GM21825 (cell line): ENCODE measurements at regions not wholly inside any gene's neighbourhood (a gene's known extent, or its start where the extent isn't known, plus 50 kb on each side); places are given as distances from the start of the nearest gene placed in this dataset.

Experiments used
- ATAC-seq: cut with Tn5 transposase; IDR thresholded peaks from one replicate; pipeline ENCODE4 v1.9.1; 2021; ENCODE audit warnings: mild to moderate bottlenecking, moderate library complexity; ENCODE audit not compliant: unreplicated experiment

DNA sequence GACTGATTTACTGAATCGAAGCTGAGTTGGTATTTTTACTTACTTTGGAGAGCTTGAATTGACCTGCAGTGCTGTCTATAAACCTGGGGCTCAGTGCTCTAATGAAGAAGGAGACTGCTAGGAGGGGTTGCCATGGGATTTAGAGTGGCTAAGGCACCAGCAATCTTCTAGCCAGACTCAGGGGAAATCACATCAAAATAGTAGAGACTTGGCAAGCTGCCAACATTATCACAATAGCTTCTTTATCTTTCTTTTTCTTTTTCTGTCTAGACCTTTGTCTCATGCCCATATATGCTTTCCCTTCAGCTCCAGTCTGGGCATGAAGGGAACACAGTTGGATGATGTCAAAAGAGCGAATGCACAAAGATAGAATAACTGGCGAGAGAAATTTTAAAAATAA lies 301.1 kb upstream of the DPYD start:
- ATAC-seq, result no peak

DNA sequence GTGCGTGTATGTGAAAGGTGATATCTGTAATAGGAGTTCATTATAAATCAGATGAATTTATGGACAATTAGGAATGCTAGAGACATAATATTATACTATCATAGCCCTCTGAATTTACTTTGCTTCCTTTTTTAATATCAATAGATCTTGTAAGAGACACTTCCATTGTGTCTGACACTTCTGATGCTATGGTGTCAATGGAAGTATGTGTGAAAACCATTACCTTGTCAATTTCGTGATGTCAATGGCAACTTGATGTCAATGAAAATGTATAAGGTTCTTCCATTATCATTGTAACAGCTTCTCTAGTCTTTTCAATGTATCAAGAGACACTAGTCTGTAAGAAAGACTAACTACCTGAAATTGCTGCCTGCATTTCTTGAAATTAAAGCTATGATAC lies 296.8 kb upstream of the DPYD start:
- no peak for ATAC-seq

DNA sequence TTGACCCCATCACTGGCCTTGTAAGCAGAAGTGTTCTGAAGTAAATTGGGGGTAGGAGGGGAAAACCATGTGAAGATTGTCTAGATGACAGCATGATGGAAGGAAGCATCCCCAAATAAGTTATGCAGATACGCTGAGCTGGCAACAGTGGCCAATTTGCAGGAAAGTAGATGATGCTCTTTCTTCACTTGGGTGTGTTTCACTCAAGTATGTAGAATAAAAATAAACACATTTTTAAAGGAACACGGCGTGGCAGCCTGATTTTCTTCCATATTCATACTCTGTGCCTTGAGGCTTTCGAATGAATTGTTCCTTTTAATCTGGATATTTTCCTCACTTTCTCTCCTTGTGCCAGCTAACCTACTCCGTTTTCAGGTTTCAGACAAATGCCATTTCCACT lies 295.5 kb upstream of the DPYD start:
- no peak for ATAC-seq

DNA sequence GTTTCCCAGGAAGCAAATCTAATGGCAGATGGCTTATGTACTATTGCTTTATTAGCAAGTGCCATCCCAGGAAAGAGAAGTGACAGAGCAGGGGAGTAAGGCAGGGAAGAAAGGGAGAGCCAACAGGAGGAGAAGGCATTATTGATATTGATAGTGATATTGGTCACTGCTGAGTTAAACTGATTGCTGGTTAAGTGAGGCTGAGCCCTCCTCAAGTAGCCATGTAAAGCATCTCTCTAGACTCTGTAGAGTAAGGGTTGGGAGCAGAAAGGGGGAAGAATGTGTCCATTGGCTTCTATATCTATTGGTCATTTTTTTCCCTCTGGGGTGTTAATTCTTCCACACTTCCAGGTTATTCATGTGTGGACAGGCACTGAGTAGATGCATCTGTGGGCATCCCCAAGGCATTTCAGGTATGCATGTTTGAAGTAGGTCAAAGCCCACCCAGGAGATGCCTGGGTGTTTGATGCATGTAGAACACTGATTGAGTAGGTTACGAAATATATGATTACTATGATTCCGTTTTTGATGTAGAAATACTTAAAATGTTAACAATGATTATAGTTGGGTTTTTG lies 290.5 kb upstream of the DPYD start:
- ATAC-seq, result no peak

DNA sequence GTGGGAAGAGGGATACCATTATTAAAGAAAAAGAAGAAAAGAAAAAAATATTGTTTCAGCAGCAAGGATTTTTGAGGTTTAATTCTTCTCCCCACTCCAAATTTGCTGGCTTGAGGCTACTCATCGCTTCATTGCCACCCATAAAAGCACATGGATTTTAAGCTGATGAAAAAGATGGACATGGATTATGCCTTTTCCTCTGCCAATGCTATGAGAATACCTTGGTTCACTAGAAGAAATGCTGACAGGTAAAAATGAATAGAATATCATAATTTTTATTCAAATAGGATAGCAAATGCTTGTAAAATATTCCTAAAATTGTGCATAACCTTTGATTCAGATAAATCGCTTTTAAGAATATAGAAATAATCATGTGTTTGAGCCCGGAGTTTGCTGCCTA lies 289.7 kb upstream of the DPYD start:
- ATAC-seq, result no peak

DNA sequence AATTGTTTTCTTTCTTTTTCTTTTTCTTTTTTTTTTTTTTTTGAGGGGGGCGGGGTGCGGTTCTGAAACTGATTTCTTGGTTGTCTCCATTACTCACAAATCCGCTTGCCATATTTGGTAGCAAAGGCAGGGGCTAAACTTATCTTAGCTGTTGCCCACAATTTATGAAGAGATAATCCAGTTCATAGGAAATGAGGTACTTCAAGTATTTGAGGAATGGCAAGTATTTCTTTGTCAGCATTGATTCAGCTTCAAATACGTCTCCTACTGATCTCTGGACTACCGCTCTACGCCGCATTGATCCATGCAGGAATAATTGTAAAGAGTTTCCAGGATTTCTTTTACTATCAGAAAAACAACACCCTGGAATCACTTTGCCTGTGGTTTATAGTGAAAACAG lies 289.2 kb upstream of the DPYD start:
- no peak for ATAC-seq

DNA sequence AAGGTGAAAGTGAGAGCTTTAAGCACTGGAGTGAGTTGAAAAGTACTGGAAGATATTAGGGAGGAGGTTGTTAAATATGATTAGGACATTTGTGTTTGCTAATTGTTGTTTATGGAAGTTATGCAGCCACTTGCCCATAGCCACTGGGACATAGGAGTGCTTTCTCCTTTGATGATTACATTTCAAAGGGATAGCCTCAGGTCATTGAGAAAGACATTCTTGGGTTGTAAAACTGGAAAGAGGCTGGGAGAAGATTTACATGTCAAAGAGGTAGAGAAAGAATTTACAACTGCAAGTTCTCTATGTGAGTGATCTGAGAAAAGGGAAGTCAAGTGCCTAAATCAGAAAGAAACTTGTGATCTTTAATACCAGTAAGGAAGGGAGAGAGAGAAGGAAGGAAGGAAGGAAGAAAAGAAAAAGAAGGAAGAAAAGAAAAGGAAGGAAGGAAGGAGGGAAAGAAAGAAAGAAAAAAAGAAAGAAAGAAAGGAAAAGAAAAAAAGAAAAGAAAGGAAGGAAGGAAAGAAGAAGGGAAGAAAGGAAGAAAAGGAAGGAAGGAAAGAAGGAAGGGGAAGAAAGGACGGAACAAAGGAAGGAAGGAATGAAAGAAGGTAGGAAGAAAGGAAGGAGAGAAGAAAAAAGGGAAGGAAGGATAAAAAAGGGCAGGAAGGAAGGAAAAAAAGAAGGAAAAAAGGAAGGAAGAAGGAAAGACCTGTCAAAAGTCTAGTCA lies 284.6 kb upstream of the DPYD start:
- no peak for ATAC-seq

DNA sequence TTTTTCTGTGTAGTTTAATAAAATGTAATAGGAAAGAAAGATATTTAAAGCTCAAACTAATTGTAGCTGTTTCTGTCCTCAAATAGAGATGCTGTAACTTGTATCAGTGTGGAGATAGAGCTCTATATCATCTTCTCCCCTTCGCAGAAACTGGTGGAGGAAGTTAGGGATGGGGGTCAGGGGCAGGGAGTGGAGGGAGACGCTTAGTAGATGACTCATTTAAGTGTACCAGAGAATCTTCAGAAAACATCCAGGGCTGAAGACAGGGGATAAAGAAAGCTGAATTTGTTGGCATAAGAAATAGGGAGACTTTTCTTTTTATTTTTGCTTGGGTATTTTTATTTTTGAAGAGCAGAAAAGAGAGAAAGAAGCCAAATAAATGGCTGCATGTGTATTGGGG lies 282.6 kb upstream of the DPYD start:
- no peak for ATAC-seq

DNA sequence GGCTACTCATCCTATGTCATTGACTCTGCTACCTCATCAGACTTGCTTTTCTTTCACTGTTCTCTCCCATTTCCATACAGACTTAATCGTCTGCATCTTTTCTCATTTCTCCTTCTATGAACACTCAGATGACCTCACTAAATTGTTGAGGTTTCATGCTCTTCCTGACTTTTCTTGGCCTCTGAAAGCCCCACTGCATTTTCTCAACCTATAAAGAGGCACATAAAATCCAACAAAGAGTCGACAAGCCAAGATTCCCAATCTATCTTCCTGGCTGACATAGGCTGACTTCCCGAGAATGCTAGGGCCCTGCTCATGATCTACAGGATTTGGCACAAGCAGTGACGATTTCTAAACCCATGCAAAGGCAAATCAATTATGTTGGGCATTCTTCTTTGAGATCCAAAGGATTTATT lies 280.8 kb upstream of the DPYD start:
- no peak for ATAC-seq

DNA sequence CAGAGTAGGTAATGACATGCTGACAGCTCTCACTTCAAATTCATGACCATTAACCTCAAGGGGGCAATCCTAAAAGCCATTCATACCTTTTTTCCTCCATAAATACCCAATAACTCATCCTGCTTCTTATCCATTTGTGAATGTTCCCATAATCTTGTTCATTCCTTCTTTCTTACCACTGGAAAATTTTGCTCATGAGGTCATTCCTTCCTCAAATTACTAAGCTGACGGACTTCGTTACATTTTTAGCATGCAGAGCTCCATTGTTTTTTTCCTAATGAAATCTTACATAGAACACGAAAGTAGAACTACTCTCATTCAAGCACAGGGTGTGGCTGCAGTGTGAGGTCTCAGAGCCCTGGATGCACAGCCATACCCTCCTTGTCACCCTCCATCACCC lies 276.5 kb upstream of the DPYD start:
- ATAC-seq, result no peak

DNA sequence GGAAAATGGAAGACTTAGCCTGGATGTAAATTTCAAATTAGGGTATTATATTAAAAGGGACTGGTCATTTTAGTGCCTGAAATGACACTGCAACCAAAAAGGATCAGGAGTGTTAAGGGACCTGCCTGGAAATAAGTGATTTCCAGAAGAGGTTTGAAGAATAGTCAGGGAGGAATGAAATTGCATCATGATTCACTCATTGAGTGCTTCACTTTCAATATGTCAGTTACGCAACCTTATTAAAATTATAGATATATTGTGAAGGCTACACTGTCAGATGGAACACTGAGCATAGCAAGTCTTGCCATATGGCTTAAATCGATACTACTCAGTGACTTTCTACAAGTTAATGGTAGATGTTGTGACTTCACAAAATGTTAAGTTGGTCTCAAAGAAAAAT lies 275.2 kb upstream of the DPYD start:
- ATAC-seq, result no peak

DNA sequence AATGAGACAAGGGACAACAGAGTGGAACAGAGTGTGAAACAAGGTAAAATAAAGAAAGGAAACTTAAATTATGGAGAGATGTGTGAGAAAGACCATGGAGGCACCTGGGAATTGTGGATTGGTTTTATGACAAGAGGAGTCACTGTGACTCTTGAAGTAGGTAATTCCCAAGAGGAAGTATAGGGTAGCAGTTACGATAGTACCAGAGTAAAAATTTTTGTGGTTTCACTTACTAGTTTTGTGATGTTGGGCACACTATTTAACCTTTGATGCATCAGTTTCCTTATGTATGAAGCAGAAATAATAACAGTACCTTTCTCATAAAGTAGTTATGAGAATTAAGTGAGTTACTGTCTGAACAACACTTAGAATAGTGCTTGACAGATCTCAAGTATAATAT lies 267.9 kb upstream of the DPYD start:
- ATAC-seq, result no peak

DNA sequence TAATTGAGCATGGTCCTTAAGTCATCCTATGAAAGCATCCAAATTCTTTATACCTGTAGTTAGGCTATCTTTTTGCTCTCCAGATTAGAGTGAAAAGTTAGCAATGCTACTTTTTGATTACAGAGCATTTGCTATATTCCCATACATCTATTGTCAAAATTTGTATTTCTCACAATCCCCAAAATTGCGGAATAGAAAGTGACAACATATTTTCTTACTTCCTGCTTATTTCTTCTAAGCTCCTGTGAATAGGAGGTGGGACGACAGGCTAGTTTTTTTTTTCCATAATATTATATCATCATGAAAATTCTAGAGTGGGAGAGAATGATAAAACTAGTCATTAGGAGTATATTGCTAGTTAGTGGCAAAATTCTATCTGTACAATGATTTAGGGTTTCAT lies 264.0 kb upstream of the DPYD start:
- no peak for ATAC-seq

DNA sequence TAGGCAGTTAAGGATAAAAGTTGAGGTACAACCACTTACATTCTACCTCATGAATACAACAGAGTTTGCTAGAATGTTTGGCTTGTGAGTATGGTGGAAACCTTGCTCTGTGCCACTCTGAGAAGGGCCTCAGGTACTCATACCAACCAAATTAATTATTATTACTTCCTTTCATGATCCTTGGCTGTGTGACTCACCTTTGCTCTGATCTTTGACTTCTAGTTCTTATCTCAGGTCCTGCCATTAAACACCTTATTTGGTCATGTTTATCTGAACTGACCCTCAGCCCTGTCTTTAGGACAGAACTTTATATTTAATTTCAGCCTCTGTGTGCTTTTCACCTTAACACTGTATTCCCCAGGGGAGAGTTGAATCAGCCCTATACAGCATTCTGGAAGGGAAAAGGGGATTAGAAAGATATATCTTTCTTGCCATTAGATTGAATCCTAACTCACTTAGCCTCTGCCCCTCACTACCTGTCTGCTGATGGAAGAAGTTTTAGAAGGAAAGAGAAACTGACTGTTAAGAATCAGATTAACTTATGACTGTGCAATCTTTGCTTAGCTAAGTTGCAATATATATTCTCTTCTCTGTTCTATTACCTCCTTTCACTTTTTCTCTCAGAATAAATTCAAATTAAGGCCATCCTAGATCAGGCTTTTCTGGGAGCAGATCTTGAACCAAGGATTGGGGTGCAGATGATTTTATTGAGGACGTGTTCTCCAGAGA lies 260.4 kb upstream of the DPYD start:
- ATAC-seq, result no peak

DNA sequence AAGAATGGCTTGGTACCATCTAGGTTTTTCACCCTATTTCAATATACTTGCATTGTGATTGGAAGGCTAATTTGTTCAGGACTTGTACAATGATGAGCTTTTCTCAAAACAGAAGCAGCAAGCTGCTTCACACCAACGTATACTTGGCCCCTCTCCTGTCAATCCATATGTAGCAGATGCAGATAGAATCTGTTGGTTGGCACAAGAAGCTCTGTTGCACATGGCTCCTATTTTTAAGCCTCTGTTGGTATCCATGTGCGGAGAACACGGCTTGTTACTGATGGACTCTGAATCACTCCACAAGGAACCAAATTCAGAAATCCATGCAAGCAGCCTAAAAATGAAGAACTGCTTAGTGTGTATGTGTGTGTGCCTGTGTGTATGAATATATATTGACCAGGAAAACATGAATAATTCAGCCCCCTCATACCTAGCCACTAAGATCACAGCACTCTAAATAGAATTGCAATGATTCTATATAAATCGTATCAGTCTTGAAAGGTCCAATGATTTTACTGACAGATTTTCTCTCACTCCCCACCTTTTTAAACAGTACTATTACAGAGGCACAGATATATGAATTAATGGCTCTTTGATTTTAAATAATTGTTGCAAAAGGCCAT lies 258.4 kb upstream of the DPYD start:
- ATAC-seq, result no peak

DNA sequence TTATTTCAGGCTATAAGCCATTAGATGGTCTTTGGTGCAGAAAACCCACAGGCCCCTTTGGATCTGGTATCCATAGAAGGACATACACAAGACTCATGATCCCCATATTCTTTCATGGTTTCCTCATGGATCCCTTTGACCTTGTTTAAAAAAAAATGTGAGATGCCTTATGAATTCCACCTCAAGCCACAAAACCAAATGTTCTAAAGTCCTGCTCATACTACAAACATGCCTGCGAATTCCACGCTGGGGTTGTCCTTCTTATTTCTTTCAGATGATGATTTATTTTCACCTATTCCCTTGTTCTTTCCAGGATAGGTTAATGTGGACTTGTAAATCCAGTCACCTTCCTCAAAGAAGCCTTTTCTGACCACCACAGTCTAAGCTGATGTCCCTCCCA lies 256.9 kb upstream of the DPYD start:
- ATAC-seq, result no peak

DNA sequence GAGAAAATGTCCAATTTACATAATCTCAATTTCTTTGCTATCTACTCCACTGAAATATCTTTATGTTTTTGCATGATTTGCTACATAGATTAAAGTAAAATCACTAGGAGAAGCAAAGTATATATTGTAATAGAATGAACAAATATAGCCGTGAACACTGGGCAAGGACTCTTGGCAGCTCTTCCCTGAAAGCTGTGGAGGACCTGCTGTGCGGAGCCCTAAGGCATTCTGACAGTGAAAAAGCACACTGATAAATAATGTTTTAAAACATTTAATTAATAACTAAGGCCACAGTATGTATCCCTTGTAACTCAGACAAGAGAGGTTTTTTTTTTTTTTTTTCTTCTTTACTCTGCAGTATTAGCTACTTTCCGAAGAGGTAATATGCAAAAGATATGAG lies 256.1 kb upstream of the DPYD start:
- no peak for ATAC-seq

DNA sequence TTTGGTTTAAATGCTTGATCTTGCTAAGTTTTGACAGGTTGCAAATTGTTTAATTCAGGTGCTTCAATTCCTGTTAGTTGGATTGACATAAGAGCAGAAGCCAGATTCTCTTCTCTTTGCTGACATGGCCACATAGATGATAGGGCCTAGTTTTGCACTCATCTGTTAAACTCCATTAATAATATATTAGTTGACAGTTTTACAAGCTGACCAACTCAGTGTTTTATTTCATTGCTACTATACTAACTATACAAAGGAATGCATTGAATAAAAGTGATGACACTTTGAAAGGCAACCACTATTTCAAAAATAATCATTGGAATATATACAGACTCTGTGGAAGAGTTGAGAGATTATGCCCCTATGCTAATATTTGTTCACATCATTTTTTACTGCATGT lies 255.6 kb upstream of the DPYD start:
- no peak for ATAC-seq

DNA sequence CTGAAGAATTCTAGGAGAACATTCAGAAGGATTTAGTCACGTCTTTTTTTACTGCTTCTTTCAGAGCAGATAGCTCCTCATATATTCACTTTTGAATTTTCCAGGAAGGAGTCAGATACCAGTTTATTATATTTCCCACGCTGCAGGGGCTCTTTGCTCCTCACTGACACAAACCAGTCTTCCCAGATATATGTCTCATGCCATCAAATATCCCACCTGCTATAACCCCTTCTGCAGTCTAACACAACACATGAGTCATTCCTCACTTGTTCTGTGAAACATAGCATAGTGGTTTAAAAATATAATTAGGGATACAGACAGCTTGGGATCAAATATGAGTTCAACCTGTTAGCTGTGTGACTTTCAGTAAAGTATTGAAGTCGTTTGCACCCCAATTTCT lies 251.7 kb upstream of the DPYD start:
- ATAC-seq, result no peak

DNA sequence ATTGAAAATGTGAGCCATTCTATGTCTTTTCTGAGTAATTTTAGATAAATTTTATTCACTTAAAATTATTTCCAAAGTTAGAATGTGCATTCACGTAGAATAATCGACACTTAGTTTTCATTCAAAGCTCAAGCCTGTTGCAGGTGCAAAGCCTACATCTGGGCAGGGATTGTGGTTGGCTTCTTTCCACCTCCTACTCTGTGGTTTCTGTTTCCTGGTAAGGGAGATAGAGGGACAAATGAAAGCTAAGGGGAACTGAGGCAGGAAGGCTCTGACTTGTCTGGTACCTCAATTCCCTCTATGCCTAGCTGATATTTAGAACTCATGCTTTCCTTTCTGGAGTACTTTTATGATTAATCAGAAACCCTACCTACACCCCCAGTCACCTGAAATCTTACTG lies 251.2 kb upstream of the DPYD start:
- no peak for ATAC-seq

DNA sequence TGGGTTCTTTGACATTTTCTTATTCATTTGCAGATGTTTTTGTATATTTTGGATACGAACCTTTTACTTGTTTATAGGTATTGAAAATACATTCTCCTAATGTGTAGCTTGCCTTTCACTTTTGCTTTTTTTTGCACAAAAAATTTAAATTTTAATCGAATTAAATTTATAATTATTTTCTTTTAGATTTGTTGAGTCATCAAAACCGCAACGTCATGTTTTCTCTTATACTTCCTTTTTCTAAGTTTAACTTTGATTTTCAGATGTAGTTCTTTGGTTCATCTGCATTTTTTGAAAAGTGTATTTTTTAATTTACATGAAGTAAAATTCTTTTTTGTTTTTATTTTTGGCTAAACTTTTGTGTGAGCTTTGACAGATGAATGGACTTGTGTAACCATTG lies 243.7 kb upstream of the DPYD start:
- no peak for ATAC-seq
